H1 (cell line): ENCODE measurements at regions not wholly inside any gene's neighbourhood (a gene's known extent, or its start where the extent isn't known, plus 50 kb on each side); places are given as distances from the start of the nearest gene placed in this dataset.

Experiments
- TAF1 ChIP-seq: IDR thresholded peaks from 2 replicates; pipeline ENCODE4 v1.6.1; 2011; ENCODE audit warnings: mild to moderate bottlenecking, low read depth, low read length
- TF ChIP-seq, protein P1 (sequence below): IDR thresholded peaks from 2 replicates; pipeline ENCODE4 v1.6.1; 2012; ENCODE audit warnings: inconsistent platforms

DNA sequence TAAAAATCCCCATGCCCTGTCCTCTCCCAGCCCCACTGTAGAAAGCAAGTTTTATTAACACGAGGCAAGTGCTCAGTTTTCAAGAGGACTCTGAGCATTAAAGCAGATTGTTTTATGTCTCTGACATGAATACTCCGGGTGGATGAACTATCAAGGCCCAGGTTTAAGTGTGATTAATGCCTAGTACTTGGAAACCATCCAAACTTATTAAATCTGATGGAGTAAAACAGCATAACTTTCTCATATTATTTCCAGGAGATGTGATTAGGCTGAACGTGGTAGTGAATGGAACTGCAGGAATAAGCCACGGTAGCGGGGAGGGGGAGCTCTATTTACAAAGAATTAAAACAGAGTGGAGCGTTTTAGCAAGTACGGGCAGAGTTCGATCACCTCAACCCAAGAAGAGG is 144.2 kb upstream of the RNF32 start (continued):
- no peak for TF ChIP-seq TAF1
- TF ChIP-seq, protein P1, sequence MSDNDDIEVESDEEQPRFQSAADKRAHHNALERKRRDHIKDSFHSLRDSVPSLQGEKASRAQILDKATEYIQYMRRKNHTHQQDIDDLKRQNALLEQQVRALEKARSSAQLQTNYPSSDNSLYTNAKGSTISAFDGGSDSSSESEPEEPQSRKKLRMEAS = no peak
